CD4-positive, alpha-beta memory T cell (primary cell): ENCODE measurements at regions not wholly inside any gene's neighbourhood (a gene's known extent, or its start where the extent isn't known, plus 50 kb on each side); places are given as distances from the start of the nearest gene placed in this dataset.

Source experiments
- CTCF ChIA-PET: fragments of 350-600 bp; sonication (Branson Sonifier 250); formaldehyde crosslinking; loops from one replicate; lab custom pipeline; 2021; ENCODE audit warnings: inconsistent platforms; ENCODE audit not compliant: partially characterized antibody; lab: Charles Lee
- POLR2A ChIA-PET: fragments of 350-600 bp; sonication (Branson Sonifier 250); formaldehyde crosslinking; loops from one replicate; lab custom pipeline; 2021; ENCODE audit not compliant: partially characterized antibody; lab: Charles Lee
- DNase-seq, 5 donors: peaks; one replicate each; pipeline versions ENCODE4 v3.0.0 to v3.0.0-alpha.2; 2020 to 2022; ENCODE audit warnings: mixed read lengths in 1 of 5
- H3K27ac ChIP-seq: one replicate; pipeline ENCODE4 v1.7.0; 2013; ENCODE audit warnings: low read depth, low read length
- H3K27me3 ChIP-seq: 2 replicates; pipeline ENCODE4 v1.7.0; 2013; ENCODE audit warnings: mild to moderate bottlenecking, low read length, moderate library complexity; ENCODE audit not compliant: insufficient read depth
- H3K36me3 ChIP-seq: 2 replicates; pipeline ENCODE4 v1.7.0; 2013; ENCODE audit warnings: mild to moderate bottlenecking, low read length, moderate library complexity; ENCODE audit not compliant: insufficient read depth
- H3K4me1 ChIP-seq: 2 replicates; pipeline ENCODE4 v1.7.0; 2013; ENCODE audit warnings: mild to moderate bottlenecking, low read length, moderate library complexity; ENCODE audit not compliant: insufficient read depth
- H3K4me3 ChIP-seq, 2 donors: one replicate each; pipeline ENCODE4 v1.7.0; 2013; ENCODE audit warnings: low read length in 2 of 2, mild to moderate bottlenecking in 1 of 2
- H3K9me3 ChIP-seq, 2 donors: one replicate each; pipeline ENCODE4 v1.7.0; 2013; ENCODE audit warnings: low read length in 2 of 2, control low read depth in 1 of 2; ENCODE audit not compliant: control insufficient read depth in 1 of 2
- H3K27ac Mint-ChIP-seq, 7 donors: one replicate each; pipeline ENCODE4 v1.8.0; 2020 to 2021; ENCODE audit warnings: mixed read lengths in 7 of 7, mild to moderate bottlenecking in 6 of 7, inconsistent platforms in 3 of 7, moderate library complexity in 3 of 7
- H3K27me3 Mint-ChIP-seq, 2 donors: one replicate each; pipeline ENCODE4 v1.8.0; 2020 to 2021; ENCODE audit warnings: mixed read lengths in 2 of 2
- H3K36me3 Mint-ChIP-seq, 2 donors: one replicate each; pipeline ENCODE4 v1.8.0; 2020 to 2021; ENCODE audit warnings: mixed read lengths in 2 of 2, inconsistent platforms in 1 of 2, mild to moderate bottlenecking in 1 of 2
- H3K4me1 Mint-ChIP-seq, 4 donors: one replicate each; pipeline ENCODE4 v1.8.0; 2020 to 2021; ENCODE audit warnings: mixed read lengths in 4 of 4, mild to moderate bottlenecking in 1 of 4
- H3K4me3 Mint-ChIP-seq, 8 donors: one replicate each; pipeline ENCODE4 v1.8.0; 2020 to 2021; ENCODE audit warnings: mixed read lengths in 8 of 8, mild to moderate bottlenecking in 7 of 8, moderate library complexity in 6 of 8, inconsistent platforms in 3 of 8
- H3K9me3 Mint-ChIP-seq, 8 donors: one replicate each; pipeline ENCODE4 v1.8.0; 2020 to 2021; ENCODE audit warnings: mixed read lengths in 8 of 8, mild to moderate bottlenecking in 5 of 8, inconsistent platforms in 3 of 8, moderate library complexity in 1 of 8
- intact Hi-C: fragments of 100-400 bp; cut with micrococcal nuclease; formaldehyde crosslinking; loops from one replicate; pipeline ENCODE4 v1.15.1; 2023

DNA sequence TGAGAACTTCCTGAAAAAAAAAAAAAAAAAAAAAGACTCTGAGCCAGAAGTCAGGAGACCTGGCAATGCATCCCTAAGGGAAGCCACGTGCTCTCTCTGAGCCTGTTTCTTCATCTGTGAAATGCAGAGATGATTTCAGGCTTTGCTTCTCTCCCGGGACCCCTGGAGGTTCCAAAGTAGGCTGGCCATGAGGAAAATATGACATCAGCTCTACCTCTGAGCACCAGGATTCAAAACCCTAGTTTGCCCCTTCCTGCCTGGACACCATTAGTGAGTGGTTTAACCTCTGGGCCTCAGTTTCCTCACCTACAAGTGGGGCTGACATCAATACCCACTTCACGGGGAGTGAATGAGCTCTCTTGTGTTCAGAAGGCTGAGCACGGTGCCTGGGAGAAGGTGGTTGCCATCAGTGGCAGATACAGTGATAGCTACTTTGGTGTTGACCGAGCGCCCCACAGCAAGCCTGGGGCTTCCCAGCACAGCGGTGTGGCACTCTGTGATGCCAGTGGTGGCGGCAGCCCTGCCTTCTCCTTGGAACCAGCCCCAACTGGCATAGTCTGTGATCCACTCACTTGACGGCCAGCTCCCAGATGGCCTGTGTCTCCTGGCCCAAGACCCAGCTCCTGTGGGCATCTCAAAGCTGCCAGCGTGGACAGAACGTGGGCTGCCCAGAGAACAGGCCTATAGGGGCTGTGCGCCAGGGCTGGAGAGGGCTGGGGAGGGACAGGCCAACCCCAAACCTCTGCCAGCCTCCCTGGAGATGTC is 153.1 kb upstream of the UNC5B start:
- DNase-seq: no peak
- H3K9me3 Mint-ChIP-seq: peaks cover 0 to 4% (median 0%) of the 10 kb centered on the region in 8 donors
- intact Hi-C loops: no loop called here
- no peak overlapping the region for H3K4me3 Mint-ChIP-seq
- no peaks in the 10 kb centered on the region for H3K4me1 Mint-ChIP-seq
- Histone ChIP-seq H3K4me1 (no peaks in the 10 kb centered on the region), H3K27ac (no peak overlapping the region), H3K27me3 (no peaks in the 10 kb centered on the region), H3K36me3 (no peaks in the 10 kb centered on the region), H3K4me3 (no peak overlapping the region), H3K9me3 (no peaks in the 10 kb centered on the region)
- peaks cover 0 to 2% of the 10 kb centered on the region in 2 donors for H3K27me3 Mint-ChIP-seq
- ChIA-PET POLR2A (no interaction called here), CTCF (interaction anchor here (0.9 to 1.0 kb wide), 2 partner anchors 9 to 17 kb away, joined by 3 read pairs; no protein-coding TSS in a partner anchor)
- no peak overlapping the region for H3K27ac Mint-ChIP-seq
- H3K36me3 Mint-ChIP-seq: no peaks in the 10 kb centered on the region

DNA sequence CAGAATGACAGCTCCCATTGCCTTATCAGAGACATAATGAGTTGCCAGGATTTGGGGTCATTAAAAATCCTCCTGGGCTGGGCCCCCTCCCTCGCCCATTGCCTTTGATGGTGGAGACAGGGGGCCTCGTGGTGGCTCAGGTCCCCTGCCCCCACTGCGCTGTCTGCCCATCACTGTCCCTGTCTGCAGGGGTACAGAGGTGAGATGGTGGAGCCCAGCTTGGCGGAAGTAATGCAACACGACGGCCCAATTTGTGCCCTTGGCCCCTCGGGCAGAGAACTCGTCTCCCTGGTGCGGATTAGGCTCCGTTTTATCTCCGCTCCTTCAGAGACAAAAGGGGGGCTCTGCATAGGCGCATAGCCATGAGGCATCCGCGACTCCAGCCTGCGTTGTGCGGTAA is 152.4 kb upstream of the UNC5B start:
- H3K27ac ChIP-seq: no peak overlapping the region
- H3K4me1 Mint-ChIP-seq: no peaks in the 10 kb centered on the region
- no peaks in the 10 kb centered on the region for H3K4me1 ChIP-seq
- no peaks in the 10 kb centered on the region for H3K27me3 ChIP-seq
- POLR2A ChIA-PET: no interaction called here
- no peaks in the 10 kb centered on the region for H3K36me3 Mint-ChIP-seq
- intact Hi-C loops: no loop called here
- H3K4me3 Mint-ChIP-seq: no peak overlapping the region
- no peaks in the 10 kb centered on the region for H3K36me3 ChIP-seq
- H3K27ac Mint-ChIP-seq: no peak overlapping the region
- H3K27me3 Mint-ChIP-seq: peaks cover 2% of the 10 kb centered on the region in 2 donors
- no peak overlapping the region for H3K4me3 ChIP-seq
- DNase-seq: no peak
- no peaks in the 10 kb centered on the region for H3K9me3 ChIP-seq
- peaks cover 0 to 3% (median 0%) of the 10 kb centered on the region in 8 donors for H3K9me3 Mint-ChIP-seq
- CTCF ChIA-PET: no interaction called here

DNA sequence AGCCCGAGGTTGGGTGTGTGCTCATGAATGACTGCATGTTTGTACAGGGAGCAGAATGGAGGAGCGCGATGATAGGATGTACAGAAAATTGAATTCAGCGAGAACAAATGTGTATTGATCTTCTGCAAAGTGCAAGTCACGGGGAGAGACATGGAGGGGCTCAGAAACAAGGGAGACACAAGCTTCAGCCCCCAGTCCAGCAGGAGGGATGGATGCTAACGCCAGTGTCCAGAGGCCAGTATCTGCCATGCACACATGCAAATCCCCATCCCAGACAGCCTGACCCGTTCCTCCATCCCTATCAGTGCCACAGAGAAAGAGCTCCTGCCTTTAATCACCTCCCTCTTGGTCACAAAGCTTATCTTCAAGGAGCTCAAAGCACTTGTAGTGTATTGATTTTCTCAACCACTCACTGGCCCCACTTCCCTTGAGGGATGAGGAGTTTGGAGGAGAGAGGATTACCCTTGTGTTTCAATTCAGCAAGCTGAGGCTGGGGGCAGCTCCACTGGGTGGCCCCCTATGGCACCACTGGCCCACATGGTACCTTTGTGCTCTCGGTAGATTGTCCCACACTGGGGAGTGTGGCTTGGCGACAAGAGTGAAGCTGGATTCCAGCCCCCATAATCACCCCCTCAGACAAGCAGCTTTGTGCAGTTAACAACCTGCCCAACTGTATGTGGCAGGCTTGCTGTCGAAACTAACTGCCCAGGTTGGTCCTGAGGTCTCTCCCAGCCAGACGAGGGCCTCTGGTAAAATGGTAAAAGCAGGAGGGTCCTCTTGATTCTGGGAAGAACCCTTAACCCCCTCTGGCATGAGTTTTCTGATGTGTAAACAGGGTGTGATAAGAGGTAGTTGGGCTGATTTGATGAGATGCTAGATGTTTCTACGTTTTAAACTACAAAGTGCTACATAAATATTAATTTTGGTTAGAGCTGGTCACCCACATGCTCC is 151.6 kb upstream of the UNC5B start:
- POLR2A ChIA-PET: no interaction called here
- H3K4me3 ChIP-seq: no peak overlapping the region
- no peak overlapping the region for H3K27ac ChIP-seq
- H3K4me1 ChIP-seq: no peaks in the 10 kb centered on the region
- no peaks in the 10 kb centered on the region for H3K9me3 ChIP-seq
- intact Hi-C loops: no loop called here
- peak overlapping the region in 1 of 7 donors; percentile 59 for H3K27ac Mint-ChIP-seq
- H3K27me3 ChIP-seq: no peaks in the 10 kb centered on the region
- no peaks in the 10 kb centered on the region for H3K36me3 Mint-ChIP-seq
- CTCF ChIA-PET: no interaction called here
- DNase-seq: no peak
- H3K4me3 Mint-ChIP-seq: no peak overlapping the region
- H3K27me3 Mint-ChIP-seq: peaks cover 2% of the 10 kb centered on the region in 2 donors
- H3K4me1 Mint-ChIP-seq: no peaks in the 10 kb centered on the region
- peaks cover 0 to 3% (median 0%) of the 10 kb centered on the region in 8 donors for H3K9me3 Mint-ChIP-seq
- no peaks in the 10 kb centered on the region for H3K36me3 ChIP-seq

DNA sequence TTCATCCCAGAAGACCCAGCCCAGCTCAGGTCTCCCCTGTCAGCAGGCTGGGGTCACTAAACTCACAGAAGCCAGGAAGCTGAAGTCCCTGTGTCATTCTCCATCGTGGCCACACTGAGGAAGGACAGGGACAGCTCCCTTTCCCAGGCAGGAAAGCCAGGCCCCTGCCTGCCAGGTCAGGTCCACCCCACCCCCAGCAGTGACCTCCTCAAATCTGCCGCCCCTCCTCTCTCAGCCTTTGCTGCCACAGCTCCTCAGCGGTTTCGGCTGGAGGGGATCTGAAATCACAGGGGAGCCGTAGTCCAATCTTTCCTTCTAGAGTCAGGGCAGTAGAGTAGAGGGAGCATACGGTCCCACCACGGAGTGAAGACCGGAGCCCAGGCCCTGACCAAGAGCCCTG is 150.9 kb upstream of the UNC5B start:
- Histone ChIP-seq H3K27me3 (no peaks in the 10 kb centered on the region), H3K27ac (no peak overlapping the region), H3K4me1 (no peaks in the 10 kb centered on the region), H3K36me3 (no peaks in the 10 kb centered on the region), H3K9me3 (no peaks in the 10 kb centered on the region), H3K4me3 (no peak overlapping the region)
- ChIA-PET POLR2A (no interaction called here), CTCF (no interaction called here)
- no peaks in the 10 kb centered on the region for H3K36me3 Mint-ChIP-seq
- peaks cover 0 to 3% (median 0%) of the 10 kb centered on the region in 8 donors for H3K9me3 Mint-ChIP-seq
- H3K27me3 Mint-ChIP-seq: peaks cover 2% of the 10 kb centered on the region in 2 donors
- no peaks in the 10 kb centered on the region for H3K4me1 Mint-ChIP-seq
- no peak for DNase-seq
- no peak overlapping the region for H3K27ac Mint-ChIP-seq
- no peak overlapping the region for H3K4me3 Mint-ChIP-seq
- intact Hi-C loops: no loop called here

DNA sequence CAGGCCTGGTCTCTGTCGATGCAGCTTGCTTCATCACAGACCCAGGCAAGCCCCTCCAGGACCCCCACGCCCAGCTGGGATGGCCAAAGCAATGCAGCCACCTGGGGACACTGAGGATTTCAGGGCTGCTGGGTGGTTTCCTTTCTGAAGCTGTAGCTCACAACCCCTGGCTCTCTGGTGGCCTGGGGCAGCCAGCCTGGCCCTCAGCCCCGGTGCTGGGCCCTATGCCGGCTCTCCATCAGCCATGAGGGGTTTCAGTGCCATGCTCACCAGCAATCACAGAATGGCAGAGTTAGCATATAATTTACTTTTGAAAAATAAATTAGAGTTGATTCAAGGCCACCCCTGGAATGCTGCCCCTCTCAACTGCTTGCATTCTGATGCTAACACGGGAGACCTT is 150.2 kb upstream of the UNC5B start:
- Histone ChIP-seq H3K27ac (no peak overlapping the region), H3K4me3 (no peak overlapping the region), H3K9me3 (no peaks in the 10 kb centered on the region), H3K4me1 (no peaks in the 10 kb centered on the region), H3K27me3 (no peaks in the 10 kb centered on the region), H3K36me3 (no peaks in the 10 kb centered on the region)
- intact Hi-C loops: no loop called here
- CTCF ChIA-PET: no interaction called here
- no peak overlapping the region for H3K4me3 Mint-ChIP-seq
- H3K4me1 Mint-ChIP-seq: no peaks in the 10 kb centered on the region
- peak overlapping the region in 1 of 7 donors; percentile 6 for H3K27ac Mint-ChIP-seq
- DNase-seq: no peak
- no peaks in the 10 kb centered on the region for H3K36me3 Mint-ChIP-seq
- peaks cover 0 to 3% (median 0%) of the 10 kb centered on the region in 8 donors for H3K9me3 Mint-ChIP-seq
- H3K27me3 Mint-ChIP-seq: peaks cover 2% of the 10 kb centered on the region in 2 donors
- POLR2A ChIA-PET: no interaction called here

DNA sequence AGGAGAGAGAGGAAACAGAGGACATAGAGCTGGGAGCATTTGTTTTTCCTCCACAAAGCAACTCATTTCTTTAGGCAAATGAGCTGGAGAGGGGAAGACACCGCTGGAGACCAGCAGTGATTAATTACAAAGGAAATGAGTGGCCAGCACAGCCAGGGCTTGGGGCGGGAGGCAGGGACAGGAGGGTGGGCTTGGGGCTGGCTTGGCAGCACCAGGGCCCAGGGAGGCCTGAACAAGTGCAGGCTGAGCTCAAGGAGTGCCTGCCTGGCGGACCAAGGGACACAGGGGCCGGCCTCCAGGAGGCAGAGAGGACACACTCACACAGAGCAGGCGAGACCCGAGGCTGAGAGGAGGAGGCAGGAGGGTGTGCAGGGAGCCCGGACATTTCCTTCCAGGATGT is 149.0 kb upstream of the UNC5B start:
- Mint-ChIP-seq H3K4me1 (no peaks in the 10 kb centered on the region), H3K36me3 (no peaks in the 10 kb centered on the region), H3K4me3 (no peak overlapping the region), H3K9me3 (peaks cover 0 to 3% (median 0%) of the 10 kb centered on the region in 8 donors), H3K27ac (peak overlapping the region in 1 of 7 donors; percentile 43), H3K27me3 (peaks cover 0 to 2% of the 10 kb centered on the region in 2 donors)
- ChIA-PET POLR2A (no interaction called here), CTCF (no interaction called here)
- no peak overlapping the region for H3K27ac ChIP-seq
- no peaks in the 10 kb centered on the region for H3K36me3 ChIP-seq
- H3K4me1 ChIP-seq: no peaks in the 10 kb centered on the region
- DNase-seq: no peak
- intact Hi-C loops: no loop called here
- no peaks in the 10 kb centered on the region for H3K9me3 ChIP-seq
- H3K4me3 ChIP-seq: no peak overlapping the region
- no peaks in the 10 kb centered on the region for H3K27me3 ChIP-seq

DNA sequence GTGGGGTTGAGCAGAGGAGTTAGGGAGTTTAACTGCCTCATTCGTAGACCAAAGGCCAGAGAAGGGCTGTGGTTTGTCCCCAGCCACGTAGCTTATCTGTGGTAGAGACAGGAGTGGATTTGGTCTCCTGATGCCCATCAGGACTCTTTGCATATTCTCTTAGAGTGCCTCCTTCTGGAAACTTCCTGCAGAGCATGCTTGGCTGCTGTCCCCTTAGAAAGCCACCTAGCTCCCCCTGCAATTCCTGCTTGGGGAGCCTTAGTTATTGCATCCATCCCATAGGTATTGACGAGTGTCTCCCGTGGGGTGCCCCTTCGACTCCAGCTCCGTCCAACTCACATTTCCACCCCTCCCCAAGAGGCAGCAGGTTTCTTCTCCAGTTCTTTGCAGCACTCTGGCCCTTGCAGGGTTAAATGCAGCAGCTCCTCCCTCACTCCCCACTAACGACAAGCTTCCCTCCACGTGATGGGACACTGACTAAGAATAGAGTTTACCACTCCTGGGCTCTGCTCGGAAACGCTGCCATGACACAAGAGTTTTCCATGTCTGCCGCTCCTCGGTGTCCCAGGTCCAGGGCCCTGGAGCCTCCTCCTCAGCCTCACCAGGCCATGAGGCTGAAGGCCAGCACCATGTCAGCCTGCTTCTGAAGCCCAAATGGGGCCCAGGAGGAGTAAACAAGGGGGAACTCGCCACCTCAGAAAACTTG is 147.8 kb upstream of the UNC5B start:
- ChIA-PET CTCF (no interaction called here), POLR2A (no interaction called here)
- no peak for DNase-seq
- intact Hi-C loops: no loop called here
- Mint-ChIP-seq H3K36me3 (no peaks in the 10 kb centered on the region), H3K4me1 (no peaks in the 10 kb centered on the region), H3K27ac (no peak overlapping the region), H3K27me3 (peaks cover 0 to 2% of the 10 kb centered on the region in 2 donors), H3K9me3 (peaks cover 0 to 2% (median 0%) of the 10 kb centered on the region in 8 donors), H3K4me3 (no peak overlapping the region)
- Histone ChIP-seq H3K36me3 (no peaks in the 10 kb centered on the region), H3K4me1 (no peaks in the 10 kb centered on the region), H3K27ac (no peak overlapping the region), H3K27me3 (no peaks in the 10 kb centered on the region), H3K9me3 (no peaks in the 10 kb centered on the region), H3K4me3 (no peak overlapping the region)
